Retinal pigment epithelial cell (primary cell): ENCODE measurements at regions not wholly inside any gene's neighbourhood (a gene's known extent, or its start where the extent isn't known, plus 50 kb on each side); places are given as distances from the start of the nearest gene placed in this dataset.
"Not testable (repeated sequence)": the region's sequence is repeated elsewhere in the genome, so short reads cannot be mapped to it uniquely, and the experiment has no call there.

Source experiments
- DNase-seq: peaks from one replicate; pipeline ENCODE4 v3.0.0-alpha.2; 2010; ENCODE audit warnings: low read depth
- H3K4me3 ChIP-seq: 2 replicates; pipeline ENCODE4 v1.5.1; 2011; ENCODE audit warnings: mild to moderate bottlenecking, low read length, control low read depth, moderate library complexity
- TF ChIP-seq, protein P1 (sequence below): conservative IDR thresholded peaks from 2 replicates; pipeline ENCODE4 v1.5.1; 2011; ENCODE audit warnings: low read depth, low read length, control low read depth, inconsistent platforms

DNA sequence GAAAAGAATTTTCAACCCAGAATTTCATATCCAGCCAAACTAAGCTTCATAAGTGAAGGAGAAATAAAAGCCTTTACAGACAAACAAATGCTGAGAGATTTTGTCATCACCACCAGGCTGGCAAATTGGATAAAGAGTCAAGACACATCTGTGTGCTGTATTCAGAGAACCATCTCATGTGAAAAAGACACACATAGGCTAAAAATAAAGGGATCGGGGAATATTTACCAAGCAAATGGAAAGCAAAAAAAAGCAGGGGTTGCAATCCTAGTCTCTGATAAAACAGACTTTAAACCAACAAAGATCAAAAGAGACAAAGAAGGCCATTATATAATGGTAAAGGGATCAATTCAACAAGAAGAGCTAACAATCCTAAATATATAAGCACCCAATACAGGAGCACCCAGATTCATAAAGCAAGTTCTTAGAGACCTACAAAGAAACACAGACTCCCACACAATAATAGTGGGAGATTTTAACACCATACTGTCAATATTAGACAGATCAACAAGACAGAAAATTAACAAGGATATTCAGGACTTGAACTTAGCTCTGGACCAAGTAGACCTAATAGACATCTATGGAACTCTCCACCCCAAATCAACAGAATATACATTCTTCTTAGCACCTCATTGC, 55.9 kb upstream of the ACSM6 start:
- DNase-seq, H3K4me3 ChIP-seq: not testable (repeated sequence)

DNA sequence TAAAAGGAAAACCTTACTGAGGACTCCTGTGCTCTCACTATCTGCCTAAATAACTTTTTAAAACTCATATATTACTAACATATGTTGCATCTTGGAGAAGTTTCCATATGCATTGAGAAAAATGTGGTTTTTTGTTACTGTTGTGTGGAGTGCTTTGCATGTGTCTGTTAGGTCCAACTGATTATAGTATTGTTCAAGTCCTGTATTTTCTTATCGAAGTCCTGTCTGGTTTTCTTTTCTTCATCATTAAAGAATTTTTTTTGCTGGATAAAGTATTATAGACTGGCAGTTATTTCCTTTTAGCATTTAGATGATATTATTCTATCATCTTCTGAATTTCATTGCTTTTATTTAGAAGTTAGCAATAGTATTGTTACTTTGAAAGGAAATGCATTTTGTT, 59.5 kb upstream of the ACSM6 start:
- no peak for DNase-seq
- no peak overlapping the region for H3K4me3 ChIP-seq
- TF ChIP-seq, protein P1, sequence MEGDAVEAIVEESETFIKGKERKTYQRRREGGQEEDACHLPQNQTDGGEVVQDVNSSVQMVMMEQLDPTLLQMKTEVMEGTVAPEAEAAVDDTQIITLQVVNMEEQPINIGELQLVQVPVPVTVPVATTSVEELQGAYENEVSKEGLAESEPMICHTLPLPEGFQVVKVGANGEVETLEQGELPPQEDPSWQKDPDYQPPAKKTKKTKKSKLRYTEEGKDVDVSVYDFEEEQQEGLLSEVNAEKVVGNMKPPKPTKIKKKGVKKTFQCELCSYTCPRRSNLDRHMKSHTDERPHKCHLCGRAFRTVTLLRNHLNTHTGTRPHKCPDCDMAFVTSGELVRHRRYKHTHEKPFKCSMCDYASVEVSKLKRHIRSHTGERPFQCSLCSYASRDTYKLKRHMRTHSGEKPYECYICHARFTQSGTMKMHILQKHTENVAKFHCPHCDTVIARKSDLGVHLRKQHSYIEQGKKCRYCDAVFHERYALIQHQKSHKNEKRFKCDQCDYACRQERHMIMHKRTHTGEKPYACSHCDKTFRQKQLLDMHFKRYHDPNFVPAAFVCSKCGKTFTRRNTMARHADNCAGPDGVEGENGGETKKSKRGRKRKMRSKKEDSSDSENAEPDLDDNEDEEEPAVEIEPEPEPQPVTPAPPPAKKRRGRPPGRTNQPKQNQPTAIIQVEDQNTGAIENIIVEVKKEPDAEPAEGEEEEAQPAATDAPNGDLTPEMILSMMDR, result no peak

DNA sequence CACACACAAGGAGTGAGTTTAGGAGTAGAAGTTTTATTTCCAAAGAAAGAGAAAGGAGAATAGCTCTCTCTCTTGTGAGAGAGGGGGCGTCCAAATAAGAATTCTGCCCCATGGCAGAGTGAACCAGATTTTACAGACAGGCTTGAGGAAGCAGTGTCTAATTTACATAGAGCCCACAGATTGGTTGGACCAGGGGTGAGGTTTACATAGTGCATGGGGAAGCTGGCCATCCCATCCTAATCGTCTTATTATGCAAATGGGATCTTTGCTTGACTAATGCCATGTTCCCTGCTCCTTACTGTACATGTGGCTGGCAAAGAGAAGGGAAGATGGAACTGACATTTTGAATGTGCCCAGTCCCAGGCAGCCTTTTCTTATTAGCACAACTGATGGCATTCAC, 60.0 kb upstream of the ACSM6 start:
- no peak for DNase-seq
- TF ChIP-seq, protein P1, result no peak
- H3K4me3 ChIP-seq, result no peak overlapping the region

DNA sequence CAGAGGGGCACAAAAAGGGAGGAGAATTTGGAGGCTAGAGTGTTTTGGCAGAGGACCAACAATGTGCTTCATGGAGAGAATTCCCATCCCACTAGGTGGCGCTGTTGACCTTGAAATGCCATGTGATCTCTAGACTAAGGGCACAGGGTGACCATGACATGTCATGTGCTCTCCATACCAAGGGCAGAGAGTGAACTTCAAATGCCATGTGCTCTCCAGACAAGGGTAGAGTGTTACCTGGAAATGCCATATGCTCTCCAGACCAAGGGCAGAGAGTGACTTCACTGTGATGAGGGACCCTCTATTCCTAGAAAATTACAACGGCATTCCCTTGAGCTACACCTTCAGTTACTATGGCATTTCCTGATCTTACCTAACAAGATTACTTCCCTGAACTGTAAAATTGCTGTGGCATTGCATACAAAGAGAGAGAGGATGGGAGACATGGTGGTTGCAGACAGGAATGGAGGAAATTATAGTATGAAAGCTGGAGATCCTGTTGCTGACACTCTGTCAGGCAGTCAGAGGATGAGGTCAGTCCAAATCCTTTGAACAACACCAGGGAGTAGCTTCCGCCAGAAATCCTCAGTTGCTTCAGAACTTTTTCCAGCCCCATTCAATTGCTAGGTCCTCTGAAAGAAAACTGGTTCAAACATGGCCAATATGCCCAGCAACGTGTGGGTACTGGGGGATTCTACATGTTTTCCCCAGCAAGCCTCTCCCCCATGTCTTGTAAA, 60.9 kb upstream of the ACSM6 start:
- DNase-seq, result peak; percentile 13
- TF ChIP-seq, protein P1, result peak; percentile 72
- H3K4me3 ChIP-seq, result no peak overlapping the region

DNA sequence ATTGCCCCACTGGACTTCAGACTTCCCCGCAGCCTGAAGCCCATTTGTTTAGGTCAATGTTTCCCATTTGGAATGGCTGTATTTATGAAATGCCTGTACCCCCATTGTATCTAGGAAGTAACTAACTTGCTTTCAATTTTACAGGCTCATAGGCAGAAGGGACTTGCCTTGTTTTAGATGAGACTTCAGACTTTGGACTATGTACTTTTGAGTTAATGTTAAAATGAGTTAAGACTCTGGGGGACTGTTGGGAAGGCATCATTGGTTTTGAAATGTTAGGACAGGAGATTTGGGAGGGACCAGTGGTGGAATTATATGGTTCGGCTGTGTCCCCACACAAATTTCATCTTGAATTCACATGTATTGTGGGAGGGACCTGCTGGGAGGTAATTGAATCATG, 61.1 kb upstream of the CYP2C8 start:
- not testable (repeated sequence) for H3K4me3 ChIP-seq, DNase-seq

DNA sequence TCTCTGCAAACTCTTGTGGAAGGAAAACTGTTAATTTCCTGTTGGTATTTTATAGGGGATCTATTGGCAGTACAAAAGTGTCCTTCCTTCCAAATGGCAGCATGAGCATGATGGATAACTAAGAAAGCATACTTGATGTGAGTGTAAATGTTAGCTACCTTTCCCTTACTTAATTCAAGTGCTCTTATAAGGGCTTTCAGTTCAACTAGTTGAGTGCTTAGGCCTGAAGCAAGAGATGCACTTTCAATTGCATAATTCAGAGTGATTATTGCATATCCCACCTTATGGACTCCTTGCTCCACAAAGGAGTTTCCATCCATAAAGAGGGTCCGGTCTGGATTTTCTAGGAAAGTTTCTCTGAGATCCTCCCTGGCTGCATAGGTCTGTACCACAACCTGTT, 56.3 kb upstream of the CYP2C8 start:
- TF ChIP-seq, protein P1, result no peak
- DNase-seq, result no peak
- H3K4me3 ChIP-seq, result no peak overlapping the region

DNA sequence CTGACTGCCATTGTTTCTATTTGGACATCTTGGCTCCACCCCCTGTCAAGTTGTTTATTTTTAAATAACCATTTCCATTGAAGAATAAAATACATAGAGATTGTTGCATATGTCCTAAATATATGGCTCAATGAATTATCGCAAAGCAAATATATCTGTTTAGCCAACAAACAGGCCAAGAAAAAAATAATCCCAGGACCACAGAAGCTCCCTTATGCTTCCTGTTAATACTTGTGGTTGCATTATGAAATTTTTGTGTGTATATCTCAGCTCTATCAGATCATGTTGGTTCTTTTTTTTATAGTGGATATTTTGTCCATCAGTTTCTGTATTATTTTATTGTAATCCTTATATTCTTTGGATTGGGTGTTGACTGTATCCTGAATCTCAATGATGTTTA, 53.4 kb upstream of the CYP2C8 start:
- TF ChIP-seq, protein P1, result no peak
- no peak overlapping the region for H3K4me3 ChIP-seq
- DNase-seq, result no peak

DNA sequence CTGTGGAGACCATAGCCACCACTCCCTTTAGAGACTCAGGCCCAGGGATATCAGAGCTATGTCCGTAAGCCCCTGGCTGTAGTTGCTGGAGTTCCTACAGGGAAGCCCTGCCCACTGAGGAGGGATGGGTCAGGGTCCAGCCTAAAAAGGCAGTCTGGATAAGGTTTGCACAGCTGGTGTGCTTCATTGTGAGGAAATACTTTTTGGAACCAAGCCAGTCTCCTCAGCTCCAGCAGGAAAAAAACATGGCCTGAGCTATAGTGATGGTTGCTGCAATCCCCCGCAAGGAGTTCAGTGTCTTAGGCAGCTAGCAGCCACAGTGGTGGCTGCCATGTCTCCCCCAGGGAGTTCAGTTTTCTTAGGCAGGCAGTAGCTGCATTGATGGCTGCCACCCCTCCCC, 52.6 kb upstream of the CYP2C8 start:
- TF ChIP-seq, protein P1, result no peak
- DNase-seq, result no peak

More for the DNA sequence above, 52.6 kb upstream of the CYP2C8 start:
- H3K4me3 ChIP-seq, result no peak overlapping the region
